H1 (cell line): ENCODE measurements at regions not wholly inside any gene's neighbourhood (a gene's known extent, or its start where the extent isn't known, plus 50 kb on each side); places are given as distances from the start of the nearest gene placed in this dataset.

Experiments
- BACH1 ChIP-seq: IDR thresholded peaks from 2 replicates; pipeline ENCODE4 v1.6.1; 2012; ENCODE audit warnings: low read length, improper control_type of control experiment
- CTCF ChIP-seq, 3 experiments: IDR thresholded peaks; 1 replicate in 2 of 3; 2 replicates in 1 of 3; pipeline versions ENCODE4 v1.5.1 to v1.6.1; 2011; ENCODE audit warnings: low read length in 3 of 3, mild to moderate bottlenecking in 3 of 3, inconsistent platforms in 2 of 3, low read depth in 1 of 3, moderate library complexity in 1 of 3; ENCODE audit not compliant: insufficient read depth in 1 of 3; ENCODE audit errors: control extremely low read depth in 1 of 3
- GABPA ChIP-seq: IDR thresholded peaks from 2 replicates; pipeline ENCODE4 v1.6.1; 2011; ENCODE audit warnings: mild to moderate bottlenecking, low read length, moderate library complexity, borderline replicate concordance; ENCODE audit not compliant: insufficient read depth
- POLR2AphosphoS5 ChIP-seq: IDR thresholded peaks from 2 replicates; pipeline ENCODE4 v1.6.1; 2011; ENCODE audit warnings: low read depth, low read length
- SP2 ChIP-seq: IDR thresholded peaks from 2 replicates; pipeline ENCODE4 v1.6.1; 2012; ENCODE audit warnings: mild to moderate bottlenecking, low read length, inconsistent platforms
- SP4 ChIP-seq: IDR thresholded peaks from 2 replicates; pipeline ENCODE4 v1.6.1; 2012; ENCODE audit warnings: low read length, inconsistent platforms
- SUZ12 ChIP-seq: fragments of 200-600 bp; sonication (generic); IDR thresholded peaks from 2 replicates; pipeline ENCODE4 v1.6.1; 2012; ENCODE audit warnings: mild to moderate bottlenecking, inconsistent platforms, low read length, moderate library complexity, mixed read lengths
- TBP ChIP-seq: IDR thresholded peaks from 2 replicates; pipeline ENCODE4 v1.6.1; 2011; ENCODE audit warnings: low read depth, low read length, improper control_type of control experiment
- TCF12 ChIP-seq: IDR thresholded peaks from 2 replicates; pipeline ENCODE4 v1.6.1; 2011; ENCODE audit warnings: low read depth, mild to moderate bottlenecking, low read length
- YY1 ChIP-seq: IDR thresholded peaks from 2 replicates; pipeline ENCODE4 v1.6.1; 2011; ENCODE audit warnings: low read depth, mild to moderate bottlenecking, low read length
- TF ChIP-seq, protein P1 (sequence below): fragments of 300-600 bp; sonication (generic); IDR thresholded peaks from 2 replicates; pipeline ENCODE4 v1.7.1; 2012; ENCODE audit warnings: low read length, moderate library complexity, mild to moderate bottlenecking, inconsistent platforms; ENCODE audit not compliant: insufficient replicate concordance

- TF ChIP-seq, protein P1, sequence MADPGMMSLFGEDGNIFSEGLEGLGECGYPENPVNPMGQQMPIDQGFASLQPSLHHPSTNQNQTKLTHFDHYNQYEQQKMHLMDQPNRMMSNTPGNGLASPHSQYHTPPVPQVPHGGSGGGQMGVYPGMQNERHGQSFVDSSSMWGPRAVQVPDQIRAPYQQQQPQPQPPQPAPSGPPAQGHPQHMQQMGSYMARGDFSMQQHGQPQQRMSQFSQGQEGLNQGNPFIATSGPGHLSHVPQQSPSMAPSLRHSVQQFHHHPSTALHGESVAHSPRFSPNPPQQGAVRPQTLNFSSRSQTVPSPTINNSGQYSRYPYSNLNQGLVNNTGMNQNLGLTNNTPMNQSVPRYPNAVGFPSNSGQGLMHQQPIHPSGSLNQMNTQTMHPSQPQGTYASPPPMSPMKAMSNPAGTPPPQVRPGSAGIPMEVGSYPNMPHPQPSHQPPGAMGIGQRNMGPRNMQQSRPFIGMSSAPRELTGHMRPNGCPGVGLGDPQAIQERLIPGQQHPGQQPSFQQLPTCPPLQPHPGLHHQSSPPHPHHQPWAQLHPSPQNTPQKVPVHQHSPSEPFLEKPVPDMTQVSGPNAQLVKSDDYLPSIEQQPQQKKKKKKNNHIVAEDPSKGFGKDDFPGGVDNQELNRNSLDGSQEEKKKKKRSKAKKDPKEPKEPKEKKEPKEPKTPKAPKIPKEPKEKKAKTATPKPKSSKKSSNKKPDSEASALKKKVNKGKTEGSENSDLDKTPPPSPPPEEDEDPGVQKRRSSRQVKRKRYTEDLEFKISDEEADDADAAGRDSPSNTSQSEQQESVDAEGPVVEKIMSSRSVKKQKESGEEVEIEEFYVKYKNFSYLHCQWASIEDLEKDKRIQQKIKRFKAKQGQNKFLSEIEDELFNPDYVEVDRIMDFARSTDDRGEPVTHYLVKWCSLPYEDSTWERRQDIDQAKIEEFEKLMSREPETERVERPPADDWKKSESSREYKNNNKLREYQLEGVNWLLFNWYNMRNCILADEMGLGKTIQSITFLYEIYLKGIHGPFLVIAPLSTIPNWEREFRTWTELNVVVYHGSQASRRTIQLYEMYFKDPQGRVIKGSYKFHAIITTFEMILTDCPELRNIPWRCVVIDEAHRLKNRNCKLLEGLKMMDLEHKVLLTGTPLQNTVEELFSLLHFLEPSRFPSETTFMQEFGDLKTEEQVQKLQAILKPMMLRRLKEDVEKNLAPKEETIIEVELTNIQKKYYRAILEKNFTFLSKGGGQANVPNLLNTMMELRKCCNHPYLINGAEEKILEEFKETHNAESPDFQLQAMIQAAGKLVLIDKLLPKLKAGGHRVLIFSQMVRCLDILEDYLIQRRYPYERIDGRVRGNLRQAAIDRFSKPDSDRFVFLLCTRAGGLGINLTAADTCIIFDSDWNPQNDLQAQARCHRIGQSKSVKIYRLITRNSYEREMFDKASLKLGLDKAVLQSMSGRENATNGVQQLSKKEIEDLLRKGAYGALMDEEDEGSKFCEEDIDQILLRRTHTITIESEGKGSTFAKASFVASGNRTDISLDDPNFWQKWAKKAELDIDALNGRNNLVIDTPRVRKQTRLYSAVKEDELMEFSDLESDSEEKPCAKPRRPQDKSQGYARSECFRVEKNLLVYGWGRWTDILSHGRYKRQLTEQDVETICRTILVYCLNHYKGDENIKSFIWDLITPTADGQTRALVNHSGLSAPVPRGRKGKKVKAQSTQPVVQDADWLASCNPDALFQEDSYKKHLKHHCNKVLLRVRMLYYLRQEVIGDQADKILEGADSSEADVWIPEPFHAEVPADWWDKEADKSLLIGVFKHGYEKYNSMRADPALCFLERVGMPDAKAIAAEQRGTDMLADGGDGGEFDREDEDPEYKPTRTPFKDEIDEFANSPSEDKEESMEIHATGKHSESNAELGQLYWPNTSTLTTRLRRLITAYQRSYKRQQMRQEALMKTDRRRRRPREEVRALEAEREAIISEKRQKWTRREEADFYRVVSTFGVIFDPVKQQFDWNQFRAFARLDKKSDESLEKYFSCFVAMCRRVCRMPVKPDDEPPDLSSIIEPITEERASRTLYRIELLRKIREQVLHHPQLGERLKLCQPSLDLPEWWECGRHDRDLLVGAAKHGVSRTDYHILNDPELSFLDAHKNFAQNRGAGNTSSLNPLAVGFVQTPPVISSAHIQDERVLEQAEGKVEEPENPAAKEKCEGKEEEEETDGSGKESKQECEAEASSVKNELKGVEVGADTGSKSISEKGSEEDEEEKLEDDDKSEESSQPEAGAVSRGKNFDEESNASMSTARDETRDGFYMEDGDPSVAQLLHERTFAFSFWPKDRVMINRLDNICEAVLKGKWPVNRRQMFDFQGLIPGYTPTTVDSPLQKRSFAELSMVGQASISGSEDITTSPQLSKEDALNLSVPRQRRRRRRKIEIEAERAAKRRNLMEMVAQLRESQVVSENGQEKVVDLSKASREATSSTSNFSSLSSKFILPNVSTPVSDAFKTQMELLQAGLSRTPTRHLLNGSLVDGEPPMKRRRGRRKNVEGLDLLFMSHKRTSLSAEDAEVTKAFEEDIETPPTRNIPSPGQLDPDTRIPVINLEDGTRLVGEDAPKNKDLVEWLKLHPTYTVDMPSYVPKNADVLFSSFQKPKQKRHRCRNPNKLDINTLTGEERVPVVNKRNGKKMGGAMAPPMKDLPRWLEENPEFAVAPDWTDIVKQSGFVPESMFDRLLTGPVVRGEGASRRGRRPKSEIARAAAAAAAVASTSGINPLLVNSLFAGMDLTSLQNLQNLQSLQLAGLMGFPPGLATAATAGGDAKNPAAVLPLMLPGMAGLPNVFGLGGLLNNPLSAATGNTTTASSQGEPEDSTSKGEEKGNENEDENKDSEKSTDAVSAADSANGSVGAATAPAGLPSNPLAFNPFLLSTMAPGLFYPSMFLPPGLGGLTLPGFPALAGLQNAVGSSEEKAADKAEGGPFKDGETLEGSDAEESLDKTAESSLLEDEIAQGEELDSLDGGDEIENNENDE, result no peak
- TF ChIP-seq BACH1, result no peak
- no peak for TF ChIP-seq CTCF (IDR thresholded peaks at IDR 0.05; ENCODE audit: control extremely low read depth in 1 of 3, insufficient read depth in 1 of 3, low read depth in 1 of 3, low read length in 3 of 3)
- TF ChIP-seq YY1, result no peak
- TF ChIP-seq SP2, result no peak
- TF ChIP-seq TBP, result no peak
- no peak for TF ChIP-seq TCF12
- TF ChIP-seq POLR2AphosphoS5, result no peak
- no peak for TF ChIP-seq SP4
- no peak for TF ChIP-seq SUZ12
- TF ChIP-seq GABPA, result no peak
Observed at GRCh38 chr7:14065286-14065685, 75.8 kb upstream of the ETV1 start (continued).
